Common myeloid progenitor, CD34-positive (primary cell): ENCODE measurements at regions not wholly inside any gene's neighbourhood (a gene's known extent, or its start where the extent isn't known, plus 50 kb on each side); places are given as distances from the start of the nearest gene placed in this dataset.
"Not testable (repeated sequence)": the region's sequence is repeated elsewhere in the genome, so short reads cannot be mapped to it uniquely, and the experiment has no call there.

Source experiments
- CTCF ChIA-PET: fragments of 350-600 bp; sonication (Branson Sonifier 250); formaldehyde crosslinking; loops from one replicate; lab custom pipeline; 2021; ENCODE audit warnings: antibody characterized with exemption; lab: Charles Lee
- POLR2A ChIA-PET: fragments of 350-600 bp; sonication (Branson Sonifier 250); formaldehyde crosslinking; loops from one replicate; lab custom pipeline; 2021; ENCODE audit warnings: antibody characterized with exemption; lab: Charles Lee
- DNase-seq, 3 donors: peaks; one replicate each; pipeline versions ENCODE4 v3.0.0 to v3.0.0-alpha.2; 2013
- H3K27ac ChIP-seq, 2 experiments: 1 replicate in 1 of 2; 2 replicates in 1 of 2; pipeline ENCODE4 v1.7.0; 2013; ENCODE audit warnings: inconsistent platforms in 2 of 2, low read length in 2 of 2, mild to moderate bottlenecking in 2 of 2, low read depth in 1 of 2, moderate library complexity in 1 of 2; ENCODE audit not compliant: severe bottlenecking in 2 of 2, insufficient read depth in 1 of 2, poor library complexity in 1 of 2
- H3K27me3 ChIP-seq, 5 experiments: replicated peaks in 2 of 5; 1 replicate in 3 of 5; 2 replicates in 2 of 5; pipeline versions ENCODE4 v1.6.1 to v1.7.0; 2013; ENCODE audit warnings: low read length in 4 of 5, mild to moderate bottlenecking in 2 of 5, moderate library complexity in 2 of 5, inconsistent platforms in 1 of 5; ENCODE audit not compliant: insufficient read depth in 5 of 5, control insufficient read depth in 4 of 5
- H3K36me3 ChIP-seq, 4 experiments: 1 replicate in 2 of 4; 2 replicates in 2 of 4; pipeline versions ENCODE4 v1.6.1 to v1.7.0; 2013; ENCODE audit warnings: low read length in 3 of 4, control low read depth in 1 of 4, mild to moderate bottlenecking in 1 of 4; ENCODE audit not compliant: control insufficient read depth in 4 of 4, insufficient read depth in 4 of 4
- H3K4me1 ChIP-seq, 4 experiments: 1 replicate in 3 of 4; 2 replicates in 1 of 4; pipeline versions ENCODE4 v1.6.1 to v1.7.1; 2013; ENCODE audit warnings: low read length in 3 of 4, mild to moderate bottlenecking in 3 of 4, control low read depth in 1 of 4, inconsistent platforms in 1 of 4, moderate library complexity in 1 of 4; ENCODE audit not compliant: control insufficient read depth in 4 of 4, insufficient read depth in 4 of 4; ENCODE audit errors: control extremely low read depth in 1 of 4
- H3K4me3 ChIP-seq, 7 experiments: 1 replicate in 4 of 7; 2 replicates in 3 of 7; pipeline versions ENCODE4 v1.5.1 to v1.7.0; 2013; ENCODE audit warnings: mild to moderate bottlenecking in 7 of 7, low read length in 6 of 7, moderate library complexity in 6 of 7, inconsistent platforms in 2 of 7, low read depth in 2 of 7, control low read depth in 1 of 7; ENCODE audit not compliant: insufficient read depth in 4 of 7, control insufficient read depth in 1 of 7; ENCODE audit errors: extremely low read depth in 1 of 7
- H3K9me3 ChIP-seq, 5 experiments: 1 replicate in 4 of 5; 2 replicates in 1 of 5; pipeline versions ENCODE4 v1.6.1 to v1.7.1; 2013; ENCODE audit warnings: low read length in 4 of 5, mild to moderate bottlenecking in 2 of 5, inconsistent platforms in 1 of 5, low read depth in 1 of 5, moderate library complexity in 1 of 5; ENCODE audit not compliant: control insufficient read depth in 4 of 5, insufficient read depth in 2 of 5; ENCODE audit errors: control extremely low read depth in 1 of 5
- WGBS: methylation state at CpG from one replicate; pipeline ENCODE4 v1.1.5; 2013; ENCODE audit not compliant: insufficient coverage; 5-methylcytosine and 5-hydroxymethylcytosine counted together

- Histone ChIP-seq H3K9me3 (no peaks in the 10 kb centered on the region), H3K4me3 (no peak overlapping the region), H3K27me3 (no peaks in the 10 kb centered on the region), H3K4me1 (no peaks in the 10 kb centered on the region), H3K36me3 (no peaks in the 10 kb centered on the region), H3K27ac (no peak overlapping the region)
- CTCF ChIA-PET: no interaction called here
- POLR2A ChIA-PET: no interaction called here
- DNase-seq: no peak
- WGBS: 63% methylated on average over 1 of the region's 2 CpGs
These were observed 71.7 kb upstream of the COX7C start for GRCh38 chr5:86546044-86546443.

GRCh38 chr5:86546582-86546981 lies 71.2 kb upstream of the COX7C start:
- DNase-seq: no peak
- Histone ChIP-seq H3K36me3 (no peaks in the 10 kb centered on the region), H3K27me3 (no peaks in the 10 kb centered on the region), H3K4me1 (no peaks in the 10 kb centered on the region), H3K27ac (no peak overlapping the region), H3K4me3 (no peak overlapping the region), H3K9me3 (no peaks in the 10 kb centered on the region)
- ChIA-PET CTCF (no interaction called here), POLR2A (no interaction called here)
- 100% methylated on average over 4 of the region's 4 CpGs for WGBS

- no peaks in the 10 kb centered on the region for H3K36me3 ChIP-seq
- WGBS: no CpG with 5 or more reads among the region's 1 CpG
- ChIA-PET CTCF (no interaction called here), POLR2A (no interaction called here)
- no peaks in the 10 kb centered on the region for H3K4me1 ChIP-seq
- H3K4me3 ChIP-seq: no peak overlapping the region
- DNase-seq: no peak
- H3K27me3 ChIP-seq: no peaks in the 10 kb centered on the region
- H3K27ac ChIP-seq: no peak overlapping the region
- no peaks in the 10 kb centered on the region for H3K9me3 ChIP-seq
These were observed 63.1 kb upstream of the COX7C start for GRCh38 chr5:86554638-86555037.

GRCh38 chr5:86557920-86558319 lies 59.8 kb upstream of the COX7C start:
- no peaks in the 10 kb centered on the region for H3K9me3 ChIP-seq
- no peak overlapping the region for H3K27ac ChIP-seq
- H3K36me3 ChIP-seq: no peaks in the 10 kb centered on the region
- H3K4me1 ChIP-seq: no peaks in the 10 kb centered on the region
- no peak for DNase-seq
- H3K27me3 ChIP-seq: no peaks in the 10 kb centered on the region
- ChIA-PET CTCF (interaction anchor here (0.7 kb wide), 1 partner anchor 8 kb away, joined by 3 read pairs; no protein-coding TSS in a partner anchor), POLR2A (no interaction called here)
- H3K4me3 ChIP-seq: no peak overlapping the region

GRCh38 chr5:86565197-86565789 lies 52.4 kb upstream of the COX7C start:
- CTCF ChIA-PET: no interaction called here
- H3K27me3 ChIP-seq: no peaks in the 10 kb centered on the region
- DNase-seq: no peak
- no peaks in the 10 kb centered on the region for H3K36me3 ChIP-seq
- H3K9me3 ChIP-seq: no peaks in the 10 kb centered on the region
- no peak overlapping the region for H3K27ac ChIP-seq
- H3K4me1 ChIP-seq: no peaks in the 10 kb centered on the region
- H3K4me3 ChIP-seq: no peak overlapping the region
- 96% methylated on average over 4 of the region's 8 CpGs for WGBS
- POLR2A ChIA-PET: no interaction called here

- WGBS: no CpG with 5 or more reads among the region's 3 CpGs
- H3K36me3 ChIP-seq, H3K27me3 ChIP-seq, POLR2A ChIA-PET, DNase-seq, H3K9me3 ChIP-seq, H3K4me3 ChIP-seq, H3K4me1 ChIP-seq, H3K27ac ChIP-seq: not testable (repeated sequence)
- CTCF ChIA-PET: interaction anchor here (0.6 kb wide), 1 partner anchor 8 kb away, joined by 3 read pairs; no protein-coding TSS in a partner anchor
These were observed 51.7 kb upstream of the COX7C start for GRCh38 chr5:86566030-86566429.
